GM12878 (cell line): ENCODE measurements at regions not wholly inside any gene's neighbourhood (a gene's known extent, or its start where the extent isn't known, plus 50 kb on each side); places are given as distances from the start of the nearest gene placed in this dataset.

Source experiments
- ATAC-seq: fragments of 200-7000 bp; cut with Tn5 transposase; 3 replicates; pipeline ENCODE4 v1.9.1; 2020; ENCODE audit warnings: mild to moderate bottlenecking, moderate library complexity
- BruUV-seq: library from RNA; stranded (reverse); fragments of 400-500 nt; replicated peaks from 2 replicates; lab custom pipeline; 2021; lab: Mats Ljungman, UMichigan
- CTCF ChIA-PET: fragments of 300-600 bp; sonication (Branson Sonifier 250); formaldehyde crosslinking; extraction: SDS; loops from one replicate; lab custom pipeline; 2021; ENCODE audit warnings: inconsistent platforms; lab: Yijun Ruan, JAX
- POLR2A ChIA-PET: fragments of 350-600 bp; formaldehyde crosslinking; extraction: SDS; loops from one replicate; lab custom pipeline; 2021; ENCODE audit warnings: inconsistent platforms; lab: Charles Lee
- RAD21 ChIA-PET: fragments of 300-600 bp; sonication (Branson Sonifier 250); formaldehyde crosslinking; loops from one replicate; lab custom pipeline; 2023; ENCODE audit warnings: antibody characterized with exemption; ENCODE audit not compliant: unreplicated experiment; lab: Charles Lee
- SMC1A ChIA-PET: fragments of 300-600 bp; sonication (Branson Sonifier 250); formaldehyde crosslinking; loops from one replicate; lab custom pipeline; 2023; ENCODE audit not compliant: unreplicated experiment, uncharacterized antibody; lab: Charles Lee
- DNase-seq: peaks from one replicate; pipeline ENCODE4 v3.0.0-alpha.2; 2011; ENCODE audit warnings: low read depth, low spot score
- FAIRE-seq: peaks from 3 replicates; lab custom pipeline; 2011; peaks lifted over from hg19 to GRCh38; lab: Jason Lieb, UNC
- H2AFZ ChIP-seq: 2 replicates; pipeline ENCODE4 v1.6.0; 2011; ENCODE audit warnings: low read depth, low read length, control low read depth; ENCODE audit not compliant: control insufficient read depth
- H3K27ac ChIP-seq: 2 replicates; pipeline ENCODE4 v1.5.1; 2011; ENCODE audit warnings: control low read depth; ENCODE audit not compliant: control insufficient read depth, insufficient read depth
- H3K27me3 ChIP-seq, 2 experiments: replicated peaks in 1 of 2; 2 replicates each; pipeline versions ENCODE4 v1.6.0 to v1.6.1; 2011; ENCODE audit warnings: low read length in 1 of 2; ENCODE audit not compliant: control insufficient read depth in 2 of 2, insufficient read depth in 2 of 2
- H3K36me3 ChIP-seq, 2 experiments: 2 replicates each; pipeline ENCODE4 v1.5.1; 2011; ENCODE audit warnings: low read length in 1 of 2; ENCODE audit not compliant: control insufficient read depth in 2 of 2, insufficient read depth in 2 of 2
- H3K4me1 ChIP-seq: 2 replicates; pipeline ENCODE4 v1.6.1; 2011; ENCODE audit warnings: mild to moderate bottlenecking, low read length, moderate library complexity, mixed read lengths; ENCODE audit not compliant: control insufficient read depth, insufficient read depth
- H3K4me2 ChIP-seq: 2 replicates; pipeline ENCODE4 v1.6.0; 2011; ENCODE audit warnings: control low read depth; ENCODE audit not compliant: control insufficient read depth, insufficient read depth
- H3K4me3 ChIP-seq: fragments of 200-600 bp; sonication (generic); 2 replicates; pipeline ENCODE4 v1.5.1; 2016
- H3K79me2 ChIP-seq: 2 replicates; pipeline ENCODE4 v1.6.0; 2011; ENCODE audit warnings: low read length; ENCODE audit not compliant: control insufficient read depth, insufficient read depth
- H3K9ac ChIP-seq: 2 replicates; pipeline ENCODE4 v1.8.0; 2011; ENCODE audit warnings: low read length, control low read depth, mixed read lengths; ENCODE audit not compliant: control insufficient read depth, insufficient read depth
- H3K9me3 ChIP-seq: replicated peaks from 3 replicates; pipeline ENCODE4 v1.5.1; 2011; ENCODE audit warnings: mild to moderate bottlenecking, low read length; ENCODE audit not compliant: control insufficient read depth, insufficient read depth
- H4K20me1 ChIP-seq: 2 replicates; pipeline ENCODE4 v1.6.0; 2011; ENCODE audit not compliant: control insufficient read depth, insufficient read depth
- BMI1 ChIP-seq: fragments of 450-650 bp; IDR thresholded peaks from 2 replicates; pipeline ENCODE4 v1.6.1; 2016; ENCODE audit warnings: mild to moderate bottlenecking, moderate library complexity, borderline replicate concordance
- CEBPB ChIP-seq, 2 experiments: fragments of 150-350 bp in 1 of 2; IDR thresholded peaks; 2 replicates each; pipeline ENCODE4 v1.6.1; 2012 to 2014; ENCODE audit warnings: low read depth in 2 of 2, low read length in 2 of 2, borderline replicate concordance in 1 of 2, inconsistent platforms in 1 of 2
- CHD1 ChIP-seq: IDR thresholded peaks from 2 replicates; pipeline ENCODE4 v1.6.1; 2012; ENCODE audit warnings: low read depth, low read length, improper control_type of control experiment
- CHD2 ChIP-seq: IDR thresholded peaks from 2 replicates; pipeline ENCODE4 v1.6.1; 2011; ENCODE audit warnings: low read depth, low read length, improper control_type of control experiment, borderline replicate concordance
- FOS ChIP-seq: IDR thresholded peaks from 3 replicates; pipeline ENCODE4 v1.6.1; 2011; ENCODE audit warnings: borderline replicate concordance; ENCODE audit not compliant: insufficient read length; ENCODE audit errors: extremely low read depth
- IKZF2 ChIP-seq, 2 experiments: fragments of 450-650 bp; IDR thresholded peaks; 2 replicates each; pipeline ENCODE4 v1.6.1; 2017; ENCODE audit warnings: mild to moderate bottlenecking in 2 of 2, moderate library complexity in 2 of 2
- NFYB ChIP-seq: IDR thresholded peaks from 2 replicates; pipeline ENCODE4 v1.6.1; 2011; ENCODE audit warnings: low read depth, mild to moderate bottlenecking, low read length, improper control_type of control experiment, moderate library complexity; ENCODE audit not compliant: insufficient read depth
- NR2C2 ChIP-seq: IDR thresholded peaks from 2 replicates; pipeline ENCODE4 v1.6.1; 2011; ENCODE audit warnings: borderline replicate concordance, low read depth; ENCODE audit not compliant: control insufficient read depth, insufficient read length
- SMAD1 ChIP-seq: fragments of 450-650 bp; IDR thresholded peaks from 2 replicates; pipeline ENCODE4 v1.6.1; 2018; ENCODE audit warnings: mild to moderate bottlenecking, low read depth; ENCODE audit not compliant: partially characterized antibody
- SP1 ChIP-seq: IDR thresholded peaks from one replicate; pipeline ENCODE4 v1.6.1; 2011; ENCODE audit warnings: low read depth, low read length
- STAT1 ChIP-seq: fragments of 450-650 bp; conservative IDR thresholded peaks from 2 replicates; pipeline ENCODE4 v1.6.1; 2014; ENCODE audit warnings: antibody characterized with exemption, mild to moderate bottlenecking
- SUPT20H ChIP-seq: IDR thresholded peaks from 2 replicates; pipeline ENCODE4 v1.6.1; 2011; ENCODE audit warnings: low read depth, mild to moderate bottlenecking, low read length, moderate library complexity, borderline replicate concordance; ENCODE audit not compliant: control insufficient read depth
- WGBS: methylation state at CpG from one replicate; pipeline ENCODE4 v1.1.6; 2016; ENCODE audit warnings: low lambda C conversion rate; ENCODE audit not compliant: insufficient replicate concordance, insufficient coverage; ENCODE audit errors: missing lambda C conversion rate; 5-methylcytosine and 5-hydroxymethylcytosine counted together
- in situ Hi-C: fragments of 300-500 bp; cut with MboI; formaldehyde crosslinking; loops from 9 replicates; pipeline ENCODE4 v1.14.3; 2018; ENCODE audit warnings: mixed read lengths
- intact Hi-C: fragments of 100-400 bp; cut with micrococcal nuclease; formaldehyde crosslinking; loops from one replicate; pipeline ENCODE4 v1.14.2; 2022; ENCODE audit not compliant: unreplicated experiment
- TF ChIP-seq, protein P1 (sequence below): fragments of 450-650 bp; conservative IDR thresholded peaks from 2 replicates; pipeline ENCODE4 v1.6.1; 2017; ENCODE audit warnings: mild to moderate bottlenecking, moderate library complexity
- TF ChIP-seq, protein P2 (sequence below): IDR thresholded peaks from 2 replicates; pipeline ENCODE4 v1.6.1; 2012; ENCODE audit warnings: low read depth, low read length, improper control_type of control experiment
- TF ChIP-seq, protein P3 (sequence below): IDR thresholded peaks from 2 replicates; pipeline ENCODE4 v1.6.1; 2012; ENCODE audit warnings: improper control_type of control experiment, low read depth, low read length; ENCODE audit not compliant: insufficient replicate concordance

DNA sequence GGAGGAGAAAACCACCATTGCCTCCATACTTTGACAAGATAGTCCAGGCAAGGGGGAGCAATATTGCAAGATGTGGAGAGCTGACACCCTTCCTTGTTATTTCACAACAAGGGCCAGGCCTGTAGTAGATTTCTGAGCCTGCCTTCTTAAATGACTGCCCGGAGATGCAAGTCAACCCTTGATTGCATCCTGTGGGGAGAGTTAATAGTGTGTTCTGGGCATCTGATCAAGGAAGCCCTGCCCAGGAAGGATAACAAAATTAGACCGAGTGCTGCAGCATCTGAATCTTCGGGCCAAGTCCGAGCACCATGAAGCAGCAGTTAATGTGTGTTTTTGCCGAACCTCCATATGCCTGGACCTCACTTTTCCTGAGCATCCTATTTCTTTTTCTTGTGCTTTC, 382.3 kb downstream of the PRDM2 start:
- ChIA-PET SMC1A (no interaction called here), POLR2A (no interaction called here), RAD21 (no interaction called here), CTCF (no interaction called here)
- Histone ChIP-seq H2AFZ (no peak overlapping the region), H4K20me1 (no peaks in the 10 kb centered on the region), H3K27ac (no peak overlapping the region), H3K79me2 (no peaks in the 10 kb centered on the region), H3K9ac (no peak overlapping the region), H3K27me3 (no peaks in the 10 kb centered on the region), H3K4me1 (no peaks in the 10 kb centered on the region), H3K4me3 (no peak overlapping the region), H3K36me3 (no peaks in the 10 kb centered on the region), H3K9me3 (no peaks in the 10 kb centered on the region), H3K4me2 (no peak overlapping the region)
- FAIRE-seq: no peak
- DNase-seq: no peak
- in situ Hi-C loops: no loop called here
- TF ChIP-seq SP1 (no peak), CHD1 (no peak), STAT1 (no peak), SUPT20H (no peak), SMAD1 (no peak), FOS (no peak), CEBPB (IDR thresholded peaks at IDR 0.05; ENCODE audit: borderline replicate concordance in 1 of 2, low read depth in 2 of 2, low read length in 2 of 2) (no peak), NR2C2 (no peak), CHD2 (no peak), NFYB (no peak), BMI1 (no peak), IKZF2 (IDR thresholded peaks at IDR 0.05) (no peak)
- TF ChIP-seq, protein P1, sequence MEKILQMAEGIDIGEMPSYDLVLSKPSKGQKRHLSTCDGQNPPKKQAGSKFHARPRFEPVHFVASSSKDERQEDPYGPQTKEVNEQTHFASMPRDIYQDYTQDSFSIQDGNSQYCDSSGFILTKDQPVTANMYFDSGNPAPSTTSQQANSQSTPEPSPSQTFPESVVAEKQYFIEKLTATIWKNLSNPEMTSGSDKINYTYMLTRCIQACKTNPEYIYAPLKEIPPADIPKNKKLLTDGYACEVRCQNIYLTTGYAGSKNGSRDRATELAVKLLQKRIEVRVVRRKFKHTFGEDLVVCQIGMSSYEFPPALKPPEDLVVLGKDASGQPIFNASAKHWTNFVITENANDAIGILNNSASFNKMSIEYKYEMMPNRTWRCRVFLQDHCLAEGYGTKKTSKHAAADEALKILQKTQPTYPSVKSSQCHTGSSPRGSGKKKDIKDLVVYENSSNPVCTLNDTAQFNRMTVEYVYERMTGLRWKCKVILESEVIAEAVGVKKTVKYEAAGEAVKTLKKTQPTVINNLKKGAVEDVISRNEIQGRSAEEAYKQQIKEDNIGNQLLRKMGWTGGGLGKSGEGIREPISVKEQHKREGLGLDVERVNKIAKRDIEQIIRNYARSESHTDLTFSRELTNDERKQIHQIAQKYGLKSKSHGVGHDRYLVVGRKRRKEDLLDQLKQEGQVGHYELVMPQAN: no peak
- TF ChIP-seq, protein P2, sequence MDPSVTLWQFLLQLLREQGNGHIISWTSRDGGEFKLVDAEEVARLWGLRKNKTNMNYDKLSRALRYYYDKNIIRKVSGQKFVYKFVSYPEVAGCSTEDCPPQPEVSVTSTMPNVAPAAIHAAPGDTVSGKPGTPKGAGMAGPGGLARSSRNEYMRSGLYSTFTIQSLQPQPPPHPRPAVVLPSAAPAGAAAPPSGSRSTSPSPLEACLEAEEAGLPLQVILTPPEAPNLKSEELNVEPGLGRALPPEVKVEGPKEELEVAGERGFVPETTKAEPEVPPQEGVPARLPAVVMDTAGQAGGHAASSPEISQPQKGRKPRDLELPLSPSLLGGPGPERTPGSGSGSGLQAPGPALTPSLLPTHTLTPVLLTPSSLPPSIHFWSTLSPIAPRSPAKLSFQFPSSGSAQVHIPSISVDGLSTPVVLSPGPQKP: no peak
- TF ChIP-seq, protein P3, sequence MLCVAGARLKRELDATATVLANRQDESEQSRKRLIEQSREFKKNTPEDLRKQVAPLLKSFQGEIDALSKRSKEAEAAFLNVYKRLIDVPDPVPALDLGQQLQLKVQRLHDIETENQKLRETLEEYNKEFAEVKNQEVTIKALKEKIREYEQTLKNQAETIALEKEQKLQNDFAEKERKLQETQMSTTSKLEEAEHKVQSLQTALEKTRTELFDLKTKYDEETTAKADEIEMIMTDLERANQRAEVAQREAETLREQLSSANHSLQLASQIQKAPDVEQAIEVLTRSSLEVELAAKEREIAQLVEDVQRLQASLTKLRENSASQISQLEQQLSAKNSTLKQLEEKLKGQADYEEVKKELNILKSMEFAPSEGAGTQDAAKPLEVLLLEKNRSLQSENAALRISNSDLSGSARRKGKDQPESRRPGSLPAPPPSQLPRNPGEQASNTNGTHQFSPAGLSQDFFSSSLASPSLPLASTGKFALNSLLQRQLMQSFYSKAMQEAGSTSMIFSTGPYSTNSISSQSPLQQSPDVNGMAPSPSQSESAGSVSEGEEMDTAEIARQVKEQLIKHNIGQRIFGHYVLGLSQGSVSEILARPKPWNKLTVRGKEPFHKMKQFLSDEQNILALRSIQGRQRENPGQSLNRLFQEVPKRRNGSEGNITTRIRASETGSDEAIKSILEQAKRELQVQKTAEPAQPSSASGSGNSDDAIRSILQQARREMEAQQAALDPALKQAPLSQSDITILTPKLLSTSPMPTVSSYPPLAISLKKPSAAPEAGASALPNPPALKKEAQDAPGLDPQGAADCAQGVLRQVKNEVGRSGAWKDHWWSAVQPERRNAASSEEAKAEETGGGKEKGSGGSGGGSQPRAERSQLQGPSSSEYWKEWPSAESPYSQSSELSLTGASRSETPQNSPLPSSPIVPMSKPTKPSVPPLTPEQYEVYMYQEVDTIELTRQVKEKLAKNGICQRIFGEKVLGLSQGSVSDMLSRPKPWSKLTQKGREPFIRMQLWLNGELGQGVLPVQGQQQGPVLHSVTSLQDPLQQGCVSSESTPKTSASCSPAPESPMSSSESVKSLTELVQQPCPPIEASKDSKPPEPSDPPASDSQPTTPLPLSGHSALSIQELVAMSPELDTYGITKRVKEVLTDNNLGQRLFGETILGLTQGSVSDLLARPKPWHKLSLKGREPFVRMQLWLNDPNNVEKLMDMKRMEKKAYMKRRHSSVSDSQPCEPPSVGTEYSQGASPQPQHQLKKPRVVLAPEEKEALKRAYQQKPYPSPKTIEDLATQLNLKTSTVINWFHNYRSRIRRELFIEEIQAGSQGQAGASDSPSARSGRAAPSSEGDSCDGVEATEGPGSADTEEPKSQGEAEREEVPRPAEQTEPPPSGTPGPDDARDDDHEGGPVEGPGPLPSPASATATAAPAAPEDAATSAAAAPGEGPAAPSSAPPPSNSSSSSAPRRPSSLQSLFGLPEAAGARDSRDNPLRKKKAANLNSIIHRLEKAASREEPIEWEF: no peak
- BruUV-seq: no TSS peak
- ATAC-seq: no peak
- WGBS: 3% methylated on average over 5 of the region's 5 CpGs
- intact Hi-C loops: no loop called here
